GM18508 (cell line): ENCODE measurements at regions not wholly inside any gene's neighbourhood (a gene's known extent, or its start where the extent isn't known, plus 50 kb on each side); places are given as distances from the start of the nearest gene placed in this dataset.

ENCODE experiments used
- ATAC-seq: cut with Tn5 transposase; IDR thresholded peaks from one replicate; pipeline ENCODE4 v1.9.1; 2021; ENCODE audit warnings: moderate number of reproducible peaks; ENCODE audit not compliant: insufficient read depth, unreplicated experiment

- ATAC-seq = no peak
Measured at GRCh38 chr10:63727636-63728035, 206.4 kb downstream of the REEP3 start.

GRCh38 chr10:63735305-63735704 lies 214.1 kb downstream of the REEP3 start:
- ATAC-seq = no peak

DNA sequence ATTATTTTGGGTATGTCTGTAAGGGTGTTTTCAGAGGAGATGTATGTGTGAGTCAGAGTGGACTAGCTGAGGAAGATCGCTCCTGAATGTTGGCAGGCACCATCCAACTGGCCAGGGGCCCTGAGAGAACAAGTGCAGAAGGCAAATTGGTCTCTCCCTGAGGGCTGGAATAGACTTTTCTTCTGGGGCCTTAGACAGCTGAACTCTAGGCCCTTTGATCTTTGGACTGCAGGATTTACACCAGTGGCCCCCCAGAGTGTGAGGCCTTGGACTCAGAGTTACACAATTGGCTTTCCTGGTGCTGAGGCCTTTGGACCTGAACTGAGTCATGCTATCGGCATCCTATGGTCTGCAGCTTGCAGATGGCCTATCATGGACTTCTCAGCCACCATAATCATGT lies 217.2 kb downstream of the REEP3 start:
- no peak for ATAC-seq

DNA sequence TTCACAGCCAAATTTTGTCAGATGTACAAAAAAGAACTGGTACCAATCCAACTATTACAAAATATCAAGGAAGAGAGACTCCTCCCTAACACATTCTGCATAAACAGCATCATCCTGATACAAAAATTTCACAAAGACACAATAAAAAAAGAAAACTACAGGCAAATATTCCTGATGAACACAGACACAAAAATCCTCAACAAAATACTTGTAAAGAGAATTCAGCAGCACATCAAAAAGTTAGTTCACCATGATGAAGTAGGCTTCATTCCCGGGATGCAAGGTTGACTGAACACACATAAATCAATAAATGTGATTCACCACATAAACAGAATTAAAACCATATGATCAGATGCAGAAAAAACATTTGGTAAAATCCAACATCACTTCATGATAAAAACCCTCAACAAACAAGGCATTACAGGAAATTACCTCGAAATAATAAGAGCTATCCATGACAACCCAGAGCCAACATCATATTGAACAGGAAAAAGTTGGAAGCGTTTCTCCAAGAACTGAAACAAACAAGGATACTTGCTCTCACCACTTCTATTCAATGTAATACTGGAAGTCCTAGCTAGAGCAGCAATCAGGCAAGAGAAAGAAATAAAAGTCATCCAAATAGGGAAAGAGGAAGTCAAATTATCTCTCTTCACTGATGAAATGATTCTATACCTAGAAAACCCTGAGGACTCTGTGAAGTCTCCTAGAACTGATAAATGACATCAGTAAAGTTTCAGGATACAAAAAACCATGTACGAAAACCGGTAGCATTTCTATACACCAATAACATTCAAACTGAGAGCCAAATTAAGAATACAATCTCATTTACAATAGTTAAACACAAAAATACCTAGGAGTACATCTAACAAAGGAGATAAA lies 223.1 kb downstream of the REEP3 start:
- ATAC-seq = no peak

GRCh38 chr10:63749915-63750314 lies 228.7 kb downstream of the REEP3 start:
- ATAC-seq = no peak

- no peak for ATAC-seq
Measured at GRCh38 chr10:63751836-63752235, 230.6 kb downstream of the REEP3 start.

DNA sequence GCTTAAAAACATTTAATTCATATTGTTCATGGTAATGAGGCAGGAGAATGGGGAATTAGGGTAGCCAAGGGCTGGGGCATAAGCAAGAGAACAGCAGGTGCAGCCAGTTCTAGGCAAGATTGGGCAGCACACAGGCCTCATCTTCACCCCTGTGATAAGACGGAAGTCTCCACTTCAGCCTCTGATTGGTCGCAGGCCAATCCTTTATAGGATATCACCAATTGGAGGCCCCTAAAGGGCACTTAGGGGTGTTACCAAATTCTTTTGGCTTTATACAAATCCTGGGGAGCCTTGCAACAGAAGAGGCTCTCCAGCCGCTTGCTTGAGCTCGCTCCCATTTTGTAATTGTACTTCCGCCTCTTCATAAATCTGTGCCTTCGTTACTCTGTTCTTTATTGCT lies 231.1 kb downstream of the REEP3 start:
- no peak for ATAC-seq

DNA sequence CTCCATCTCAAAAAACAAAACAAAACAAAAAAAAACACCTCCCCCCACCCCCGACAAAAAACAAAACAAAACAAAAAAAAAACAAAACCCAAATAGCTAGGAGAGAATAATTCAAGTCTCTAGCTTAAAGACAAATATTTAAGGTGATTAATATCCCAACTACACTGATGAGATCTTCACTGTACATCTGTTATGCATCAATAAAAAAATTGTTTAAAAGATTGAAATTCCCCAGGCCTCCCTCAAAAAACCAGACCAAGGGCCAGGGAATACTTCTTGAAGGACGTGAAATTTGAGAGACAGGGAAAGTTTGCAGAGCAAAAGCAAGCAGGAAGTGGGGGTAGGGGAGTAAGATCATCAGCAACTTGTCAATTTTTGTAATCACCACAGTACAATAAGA lies 232.6 kb downstream of the REEP3 start:
- ATAC-seq = no peak

GRCh38 chr10:63755441-63755840 lies 234.2 kb downstream of the REEP3 start:
- no peak for ATAC-seq

- ATAC-seq = no peak
Measured at GRCh38 chr10:63757067-63757466, 235.9 kb downstream of the REEP3 start.

- ATAC-seq = no peak
Measured at GRCh38 chr10:63758080-63758479, 236.9 kb downstream of the REEP3 start.

DNA sequence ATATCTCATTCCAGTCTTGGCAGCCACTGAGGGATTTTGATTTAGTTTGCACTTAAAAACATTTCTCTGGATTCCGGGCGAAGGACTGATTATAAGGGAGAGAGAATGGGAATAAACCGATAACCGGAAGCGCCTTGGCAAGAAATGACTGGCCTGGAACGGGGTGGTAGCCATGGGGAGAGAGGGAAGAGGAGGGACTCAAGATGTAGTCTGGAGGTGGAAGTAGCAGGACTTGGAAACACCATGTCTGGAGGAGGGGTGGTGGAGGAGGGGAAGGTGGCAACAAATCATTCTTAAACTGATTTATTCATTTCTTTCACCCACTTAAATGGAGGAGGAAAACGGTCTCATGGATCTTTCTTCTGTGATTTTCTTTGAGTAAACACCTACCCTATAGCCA lies 238.1 kb downstream of the REEP3 start:
- ATAC-seq = no peak

DNA sequence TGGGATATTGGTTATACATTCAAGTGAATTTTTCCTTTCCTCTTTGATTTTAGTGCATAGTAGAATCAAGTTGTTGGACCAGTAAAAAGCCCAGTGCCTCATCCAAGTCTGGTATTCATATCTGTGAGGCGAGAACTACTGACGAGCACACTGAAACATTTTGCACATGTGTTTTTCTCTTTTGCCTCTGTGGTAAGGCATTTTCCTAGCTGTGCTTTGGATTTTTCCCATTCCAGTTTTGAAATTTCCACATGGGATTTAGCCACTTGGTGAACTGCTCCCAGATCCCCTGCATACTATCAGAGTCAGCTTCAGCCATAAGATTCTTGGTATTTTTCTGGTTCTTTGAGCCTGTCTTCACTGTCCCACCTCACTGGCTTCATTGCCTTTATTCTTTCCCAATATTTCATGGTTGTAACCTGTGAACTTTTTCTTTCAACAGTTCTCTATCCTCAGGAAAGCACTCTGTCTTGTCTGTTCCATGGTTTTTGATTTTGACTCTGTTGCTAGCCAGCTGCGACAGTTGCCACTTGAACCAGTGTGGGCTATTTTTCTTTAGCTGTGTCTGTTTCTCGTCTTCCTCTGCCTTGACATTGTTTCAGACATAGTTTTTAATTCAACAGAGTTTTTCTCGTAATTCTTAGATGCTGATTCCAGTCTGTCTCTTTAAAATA lies 239.0 kb downstream of the REEP3 start:
- ATAC-seq = no peak

GRCh38 chr10:63760708-63761047 lies 239.5 kb downstream of the REEP3 start:
- no peak for ATAC-seq

DNA sequence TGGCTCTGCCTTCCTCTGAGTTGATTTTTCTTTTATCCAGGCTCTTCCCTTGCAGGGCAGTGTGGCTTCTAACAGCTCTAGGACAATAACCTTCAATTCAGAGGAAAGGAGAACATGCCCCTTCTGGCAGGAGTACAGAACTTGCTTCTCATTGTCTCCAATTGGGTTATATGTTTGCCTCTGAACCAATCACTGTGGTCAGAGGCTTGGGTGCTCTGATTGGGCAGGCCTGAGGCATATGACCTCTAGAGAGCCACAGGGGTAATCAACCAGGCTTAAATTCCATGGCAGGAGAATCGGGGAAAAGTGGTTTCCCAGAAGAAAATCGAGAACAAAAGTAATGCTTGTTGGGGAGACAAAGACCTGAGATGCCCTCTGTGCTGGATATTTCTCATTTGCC lies 240.0 kb downstream of the REEP3 start:
- no peak for ATAC-seq

- ATAC-seq = no peak
Measured at GRCh38 chr10:63763744-63764143, 242.5 kb downstream of the REEP3 start.

- no peak for ATAC-seq
Measured at GRCh38 chr10:63765126-63765525, 243.9 kb downstream of the REEP3 start.

- ATAC-seq = no peak
Measured at GRCh38 chr10:63766745-63767137, 245.5 kb downstream of the REEP3 start.

DNA sequence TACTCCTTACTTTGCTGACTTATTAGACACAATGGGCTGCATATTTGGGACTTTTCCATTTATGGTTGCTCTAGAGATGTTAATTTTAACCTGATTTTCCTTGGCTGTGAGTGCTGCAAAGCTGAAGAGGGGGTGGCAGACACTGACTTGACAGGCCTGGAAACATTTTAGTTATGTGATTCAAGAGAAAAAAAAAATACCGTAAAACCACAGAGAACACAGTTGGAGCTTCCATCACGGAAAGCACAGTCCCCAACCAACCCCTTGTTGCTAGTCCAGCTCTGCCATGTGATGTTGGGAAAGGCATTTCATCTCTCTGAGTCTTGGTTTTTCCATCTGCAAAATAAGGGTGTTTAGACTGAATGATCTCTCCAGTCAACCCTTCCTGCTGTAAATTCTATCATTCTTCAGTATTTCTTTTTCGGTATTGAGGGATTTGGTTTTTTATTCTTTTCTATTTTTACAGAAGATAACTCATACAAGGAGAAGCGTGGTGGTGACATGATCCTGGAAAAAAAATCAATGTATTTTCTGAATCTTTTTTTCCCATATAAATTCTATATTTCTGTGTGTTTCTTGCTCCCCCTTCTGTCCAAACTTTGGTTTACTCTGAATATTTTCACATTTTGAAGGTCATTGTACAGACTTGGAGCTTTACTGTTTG lies 246.1 kb downstream of the REEP3 start:
- ATAC-seq = no peak

- no peak for ATAC-seq
Measured at GRCh38 chr10:63769367-63769766, 248.2 kb downstream of the REEP3 start.

- ATAC-seq = no peak
Measured at GRCh38 chr10:63770523-63770922, 249.3 kb downstream of the REEP3 start.
